Vagina (tissue), 2 donors: ENCODE measurements at regions not wholly inside any gene's neighbourhood (a gene's known extent, or its start where the extent isn't known, plus 50 kb on each side); places are given as distances from the start of the nearest gene placed in this dataset.

Experiments used
- POLR2A ChIP-seq, 2 donors: fragments of 450-650 bp; IDR thresholded peaks; one replicate each; pipeline ENCODE4 v1.6.1; 2017; ENCODE audit warnings: antibody characterized with exemption in 2 of 2, mild to moderate bottlenecking in 2 of 2, moderate library complexity in 2 of 2
- TF ChIP-seq, protein P1 (sequence below), 3 experiments: fragments of 450-650 bp in 2 of 3; fragments of 200-600 bp in 1 of 3; sonication (generic) in 1 of 3; IDR thresholded peaks; one replicate each; pipeline ENCODE4 v1.5.1; 2017 to 2019; ENCODE audit warnings: antibody characterized with exemption in 3 of 3, mild to moderate bottlenecking in 2 of 3, moderate library complexity in 2 of 3

DNA sequence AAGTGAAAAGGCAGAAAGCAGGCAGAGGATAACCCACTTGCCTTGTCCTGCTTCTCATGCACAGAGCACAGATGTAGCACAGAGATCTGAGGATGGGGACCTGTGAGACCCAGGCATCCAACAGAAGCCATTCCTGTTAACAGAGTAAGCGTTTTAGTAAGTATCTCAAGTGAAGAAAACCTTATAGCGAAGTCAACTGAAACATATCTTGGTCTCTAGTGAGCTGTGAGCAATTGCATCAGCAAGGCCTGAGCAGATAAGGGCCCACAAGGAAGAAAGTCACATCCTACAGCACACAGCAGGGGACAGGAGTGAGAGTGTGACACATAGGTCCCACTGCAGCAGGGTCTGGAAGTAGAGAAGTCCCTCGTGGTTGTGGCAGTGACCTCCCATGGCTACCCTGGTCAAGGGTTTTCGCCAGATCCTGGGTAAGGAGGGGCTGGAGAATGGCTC lies 248.7 kb upstream of the TNP1 start:
- TF ChIP-seq, protein P1, sequence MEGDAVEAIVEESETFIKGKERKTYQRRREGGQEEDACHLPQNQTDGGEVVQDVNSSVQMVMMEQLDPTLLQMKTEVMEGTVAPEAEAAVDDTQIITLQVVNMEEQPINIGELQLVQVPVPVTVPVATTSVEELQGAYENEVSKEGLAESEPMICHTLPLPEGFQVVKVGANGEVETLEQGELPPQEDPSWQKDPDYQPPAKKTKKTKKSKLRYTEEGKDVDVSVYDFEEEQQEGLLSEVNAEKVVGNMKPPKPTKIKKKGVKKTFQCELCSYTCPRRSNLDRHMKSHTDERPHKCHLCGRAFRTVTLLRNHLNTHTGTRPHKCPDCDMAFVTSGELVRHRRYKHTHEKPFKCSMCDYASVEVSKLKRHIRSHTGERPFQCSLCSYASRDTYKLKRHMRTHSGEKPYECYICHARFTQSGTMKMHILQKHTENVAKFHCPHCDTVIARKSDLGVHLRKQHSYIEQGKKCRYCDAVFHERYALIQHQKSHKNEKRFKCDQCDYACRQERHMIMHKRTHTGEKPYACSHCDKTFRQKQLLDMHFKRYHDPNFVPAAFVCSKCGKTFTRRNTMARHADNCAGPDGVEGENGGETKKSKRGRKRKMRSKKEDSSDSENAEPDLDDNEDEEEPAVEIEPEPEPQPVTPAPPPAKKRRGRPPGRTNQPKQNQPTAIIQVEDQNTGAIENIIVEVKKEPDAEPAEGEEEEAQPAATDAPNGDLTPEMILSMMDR (IDR thresholded peaks at IDR 0.05), result no peak
- TF ChIP-seq POLR2A (IDR thresholded peaks at IDR 0.05), result no peak
